Endothelial cell of umbilical vein (primary cell): ENCODE measurements at regions not wholly inside any gene's neighbourhood (a gene's known extent, or its start where the extent isn't known, plus 50 kb on each side); places are given as distances from the start of the nearest gene placed in this dataset.
"Not testable (repeated sequence)": the region's sequence is repeated elsewhere in the genome, so short reads cannot be mapped to it uniquely, and the experiment has no call there.

Experiments used
- BruUV-seq: library from RNA; stranded (reverse); fragments of 400-500 nt; replicated peaks from 2 replicates; lab custom pipeline; 2021; lab: Mats Ljungman, UMichigan
- CTCF ChIA-PET: fragments of 300-600, 350-600 bp; sonication (Branson Sonifier 250); formaldehyde crosslinking; loops from one replicate; lab custom pipeline; 2021; ENCODE audit warnings: antibody characterized with exemption, inconsistent platforms; lab: Charles Lee
- POLR2A ChIA-PET: fragments of 300-600, 350-600 bp; sonication (Branson Sonifier 250); formaldehyde crosslinking; loops from one replicate; lab custom pipeline; 2021; ENCODE audit warnings: antibody characterized with exemption, inconsistent platforms; lab: Charles Lee
- DNase-seq: peaks from one replicate; pipeline ENCODE4 v3.0.0-alpha.2; 2011; ENCODE audit warnings: low read depth, low spot score
- FAIRE-seq: peaks from 2 replicates; lab custom pipeline; 2011; peaks lifted over from hg19 to GRCh38; lab: Jason Lieb, UNC
- H2AFZ ChIP-seq: 2 replicates; pipeline ENCODE4 v1.6.0; 2012; ENCODE audit warnings: low read depth, low read length, control low read depth, inconsistent platforms
- H3K27ac ChIP-seq: 2 replicates; pipeline ENCODE4 v1.5.1; 2011; ENCODE audit warnings: low read depth, mild to moderate bottlenecking, control low read depth, low read length, moderate library complexity; ENCODE audit not compliant: insufficient read depth
- H3K27me3 ChIP-seq, 2 experiments: 2 replicates each; pipeline versions ENCODE4 v1.6.0 to v1.6.1; 2011; ENCODE audit warnings: low read length in 2 of 2, mixed read lengths in 1 of 2; ENCODE audit not compliant: control insufficient read depth in 2 of 2, insufficient read depth in 2 of 2
- H3K36me3 ChIP-seq, 2 experiments: 2 replicates in 1 of 2; 3 replicates in 1 of 2; pipeline ENCODE4 v1.5.1; 2011; ENCODE audit warnings: low read length in 2 of 2, mild to moderate bottlenecking in 1 of 2, moderate library complexity in 1 of 2; ENCODE audit not compliant: control insufficient read depth in 2 of 2, insufficient read depth in 2 of 2; ENCODE audit errors: extremely low read depth in 1 of 2
- H3K4me1 ChIP-seq: 3 replicates; pipeline ENCODE4 v1.5.1; 2011; ENCODE audit warnings: mild to moderate bottlenecking, low read length; ENCODE audit not compliant: control insufficient read depth, insufficient read depth; ENCODE audit errors: extremely low read depth
- H3K4me2 ChIP-seq: 2 replicates; pipeline ENCODE4 v1.6.1; 2011; ENCODE audit warnings: low read length, control low read depth, mixed read lengths; ENCODE audit not compliant: insufficient read depth
- H3K4me3 ChIP-seq, 3 experiments: fragments of 200-600 bp in 1 of 3; sonication (generic), shearing (Covaris generic) in 1 of 3; replicated peaks in 1 of 3; 2 replicates each; pipeline ENCODE4 v1.5.1; 2011 to 2016; ENCODE audit warnings: control low read depth in 3 of 3, low read length in 3 of 3, mild to moderate bottlenecking in 2 of 3, inconsistent platforms in 1 of 3, low read depth in 1 of 3, moderate library complexity in 1 of 3; ENCODE audit not compliant: insufficient read depth in 1 of 3
- H3K79me2 ChIP-seq: 2 replicates; pipeline ENCODE4 v1.6.0; 2012; ENCODE audit warnings: low read length, inconsistent platforms; ENCODE audit not compliant: control insufficient read depth, insufficient read depth
- H3K9ac ChIP-seq: replicated peaks from 2 replicates; pipeline ENCODE3; 2011; ENCODE audit warnings: low read length, control low read depth; ENCODE audit not compliant: insufficient read depth; ENCODE audit errors: extremely low read depth
- H3K9me1 ChIP-seq: replicated peaks from 3 replicates; pipeline ENCODE4 v1.6.0; 2011; ENCODE audit warnings: mild to moderate bottlenecking, low read length; ENCODE audit not compliant: control insufficient read depth, insufficient read depth; ENCODE audit errors: extremely low read depth
- H3K9me3 ChIP-seq: replicated peaks from 2 replicates; pipeline ENCODE4 v1.5.1; 2012; ENCODE audit warnings: low read length, inconsistent platforms; ENCODE audit not compliant: control insufficient read depth, insufficient read depth
- H4K20me1 ChIP-seq: replicated peaks from 2 replicates; pipeline ENCODE3; 2011; ENCODE audit warnings: mild to moderate bottlenecking, low read length; ENCODE audit not compliant: control insufficient read depth, insufficient read depth; ENCODE audit errors: extremely low read depth
- JUN ChIP-seq: IDR thresholded peaks from 2 replicates; pipeline ENCODE4 v1.6.1; 2011; ENCODE audit warnings: borderline replicate concordance, low read depth; ENCODE audit not compliant: insufficient read length, insufficient read depth
- MYC ChIP-seq: IDR thresholded peaks from one replicate; pipeline ENCODE4 v1.6.1; 2011; ENCODE audit warnings: mild to moderate bottlenecking, low read depth, low read length
- dilution Hi-C: fragments of 300-500 bp; cut with MboI; formaldehyde crosslinking; loops from one replicate; pipeline ENCODE4 v1.15.0; 2019; ENCODE audit warnings: low sequenced_read_pairs; ENCODE audit not compliant: extremely low pct_ligation_motif_present
- intact Hi-C: fragments of 100-400 bp; cut with micrococcal nuclease; formaldehyde crosslinking; loops from one replicate; pipeline ENCODE4 v1.10.0; 2022
- TF ChIP-seq, protein P1 (sequence below): IDR thresholded peaks from 2 replicates; pipeline ENCODE4 v1.6.1; 2011; ENCODE audit not compliant: insufficient read depth, insufficient read length

DNA sequence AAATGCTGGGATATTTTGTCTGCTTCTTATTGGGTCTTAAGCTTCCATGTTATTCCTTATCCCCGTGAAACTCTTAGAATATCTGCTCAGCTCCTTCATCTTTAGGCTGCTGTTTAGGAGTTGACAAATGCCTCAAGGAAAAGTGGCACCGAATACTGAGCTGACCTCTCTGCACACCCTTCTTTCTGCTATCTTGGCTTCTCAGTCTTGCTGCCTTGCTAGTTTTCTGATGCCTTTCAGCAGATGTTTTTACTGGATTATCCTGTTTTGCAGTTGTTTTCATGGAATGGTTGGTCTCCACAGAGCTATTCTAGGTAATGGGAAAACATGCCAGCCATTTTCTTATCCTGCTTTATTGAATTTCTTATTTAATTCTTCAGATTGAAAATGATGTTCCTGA is 86.3 kb downstream of the GYPE start:
- BruUV-seq: no TSS peak
- Histone ChIP-seq H3K27ac (no peak overlapping the region), H3K36me3 (no peaks in the 10 kb centered on the region), H3K9me3 (no peaks in the 10 kb centered on the region), H2AFZ (no peak overlapping the region), H3K4me1 (no peaks in the 10 kb centered on the region), H3K4me3 (no peak overlapping the region), H4K20me1 (no peaks in the 10 kb centered on the region), H3K9ac (no peak overlapping the region), H3K9me1 (no peaks in the 10 kb centered on the region), H3K79me2 (no peaks in the 10 kb centered on the region), H3K27me3 (no peaks in the 10 kb centered on the region), H3K4me2 (no peak overlapping the region)
- CTCF ChIA-PET: no interaction called here
- intact Hi-C loops (no loop called here), dilution Hi-C loops (no loop called here)
- DNase-seq (no peak), FAIRE-seq (no peak)
- POLR2A ChIA-PET: no interaction called here
- TF ChIP-seq MYC (no peak), JUN (no peak)
- TF ChIP-seq, protein P1, sequence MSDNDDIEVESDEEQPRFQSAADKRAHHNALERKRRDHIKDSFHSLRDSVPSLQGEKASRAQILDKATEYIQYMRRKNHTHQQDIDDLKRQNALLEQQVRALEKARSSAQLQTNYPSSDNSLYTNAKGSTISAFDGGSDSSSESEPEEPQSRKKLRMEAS: no peak

DNA sequence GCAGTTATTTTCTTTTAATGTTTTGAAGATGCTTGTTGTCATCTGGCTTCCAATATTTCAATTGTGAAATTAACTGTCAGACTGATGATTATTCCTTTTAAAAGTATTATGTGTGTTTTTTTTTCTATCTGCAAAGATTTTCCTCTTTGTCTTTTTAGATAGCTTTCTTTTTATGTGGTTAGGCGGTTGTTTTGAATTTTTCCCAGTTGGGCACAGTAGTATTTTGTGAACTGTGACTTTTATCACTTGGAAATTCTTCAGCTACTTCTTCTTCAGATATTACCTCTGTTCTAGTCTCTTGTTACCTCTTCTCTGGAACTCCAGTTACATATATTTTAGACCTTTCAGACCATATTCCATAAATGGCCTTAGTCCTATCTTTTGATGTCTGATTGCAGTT is 87.5 kb downstream of the GYPE start:
- not testable (repeated sequence) for H3K4me1 ChIP-seq, FAIRE-seq

DNA sequence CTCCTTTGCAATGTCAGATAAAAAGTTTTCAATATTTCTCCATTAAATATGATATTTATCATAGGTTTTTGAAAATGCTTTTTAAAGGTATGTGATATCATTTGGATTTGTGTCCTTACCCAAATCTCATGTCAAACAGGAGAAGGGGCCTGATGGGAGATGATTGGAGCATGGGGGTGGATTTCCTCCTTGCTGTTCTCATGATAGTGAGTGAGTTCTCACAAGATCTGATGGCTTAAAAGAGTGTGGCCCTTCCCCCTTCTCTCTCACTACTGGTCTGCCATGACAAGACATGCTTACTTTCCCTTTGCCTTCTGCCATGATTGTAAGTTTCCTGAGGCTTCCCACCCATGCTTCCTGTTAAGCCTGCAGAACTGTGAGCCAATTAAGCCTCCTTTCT is 90.0 kb downstream of the GYPE start:
- H3K9ac ChIP-seq, H3K27me3 ChIP-seq, H3K27ac ChIP-seq, H3K9me3 ChIP-seq, H2AFZ ChIP-seq, H4K20me1 ChIP-seq, CTCF ChIA-PET, H3K4me1 ChIP-seq, H3K36me3 ChIP-seq, H3K79me2 ChIP-seq, BruUV-seq, dilution Hi-C loops, H3K4me2 ChIP-seq, DNase-seq, intact Hi-C loops, H3K9me1 ChIP-seq, FAIRE-seq, H3K4me3 ChIP-seq, POLR2A ChIA-PET: not testable (repeated sequence)

More for the DNA sequence above, 87.5 kb downstream of the GYPE start:
- H2AFZ ChIP-seq, DNase-seq, H3K27me3 ChIP-seq, H3K4me3 ChIP-seq, H3K36me3 ChIP-seq, H3K79me2 ChIP-seq, POLR2A ChIA-PET, H3K9me3 ChIP-seq, H3K4me2 ChIP-seq, H3K9me1 ChIP-seq, intact Hi-C loops, H3K9ac ChIP-seq, H3K27ac ChIP-seq, H4K20me1 ChIP-seq, CTCF ChIA-PET, BruUV-seq, dilution Hi-C loops: not testable (repeated sequence)

DNA sequence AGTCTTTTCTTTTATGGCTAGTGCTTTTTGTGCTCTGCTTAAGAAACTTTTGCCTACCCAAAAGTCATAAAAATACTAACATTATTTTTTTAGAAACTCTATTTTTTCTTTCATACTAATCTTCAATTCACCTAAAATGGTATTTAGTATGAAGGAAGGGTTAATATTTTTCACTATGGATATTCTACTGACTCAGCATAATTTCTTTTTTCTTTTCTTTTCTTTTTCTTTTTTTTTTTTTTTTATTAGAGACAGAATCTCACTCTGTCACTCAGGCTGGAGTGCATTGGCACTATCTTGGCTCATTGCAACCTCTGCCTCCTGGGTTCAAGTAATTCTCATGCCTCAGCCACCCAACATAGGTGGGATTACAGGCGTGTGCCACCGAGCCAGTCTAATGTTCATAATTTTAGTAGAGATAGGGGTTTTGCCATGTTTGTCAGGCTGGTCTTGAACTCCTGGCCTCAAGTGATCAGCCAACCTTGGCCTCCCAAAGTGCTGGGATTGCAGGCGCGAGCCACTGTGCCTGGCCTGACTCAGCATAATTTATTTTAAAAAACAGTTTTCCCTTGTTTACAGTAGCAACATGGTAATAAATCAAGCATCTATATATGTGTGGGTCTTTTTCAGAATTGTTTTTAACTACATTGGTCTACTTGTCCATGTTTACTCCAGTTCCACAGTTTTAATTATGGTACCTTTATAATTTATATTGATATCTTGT is 91.8 kb downstream of the GYPE start:
- H3K4me1 ChIP-seq, dilution Hi-C loops, H3K4me3 ChIP-seq, H3K9me1 ChIP-seq, H3K27me3 ChIP-seq, H3K36me3 ChIP-seq, H3K79me2 ChIP-seq, FAIRE-seq, H3K9me3 ChIP-seq, CTCF ChIA-PET, H2AFZ ChIP-seq, DNase-seq, BruUV-seq, POLR2A ChIA-PET, intact Hi-C loops, H3K27ac ChIP-seq, H3K9ac ChIP-seq, H3K4me2 ChIP-seq, H4K20me1 ChIP-seq: not testable (repeated sequence)
